Naive thymus-derived CD8-positive, alpha-beta T cell (primary cell): ENCODE measurements at regions not wholly inside any gene's neighbourhood (a gene's known extent, or its start where the extent isn't known, plus 50 kb on each side); places are given as distances from the start of the nearest gene placed in this dataset.

Source experiments
- ATAC-seq, 2 donors: fragments of 150-1000 bp; cut with Tn5 transposase in 1 of 2; sonication (Bioruptor Pico), chemical (Tn5 transposase) in 1 of 2; 1 replicate in 1 of 2; 2 replicates in 1 of 2; pipeline ENCODE4 v1.10.0; 2021; ENCODE audit warnings: mild to moderate bottlenecking in 2 of 2, moderate library complexity in 2 of 2
- POLR2A ChIA-PET: fragments of 350-600 bp; sonication (Branson Sonifier 250); formaldehyde crosslinking; loops from one replicate; lab custom pipeline; 2021; ENCODE audit warnings: antibody characterized with exemption; lab: Charles Lee
- DNase-seq, 10 donors: peaks; one replicate each; pipeline versions ENCODE4 v3.0.0 to v3.0.0-alpha.2; 2020 to 2022
- H3K27ac Mint-ChIP-seq, 10 donors: one replicate each; pipeline ENCODE4 v1.8.0; 2020 to 2022; ENCODE audit warnings: mild to moderate bottlenecking in 10 of 10, mixed read lengths in 10 of 10, moderate library complexity in 4 of 10, inconsistent platforms in 1 of 10
- H3K27me3 Mint-ChIP-seq, 5 donors: one replicate each; pipeline ENCODE4 v1.8.0; 2021 to 2022; ENCODE audit warnings: mixed read lengths in 5 of 5
- H3K36me3 Mint-ChIP-seq, 3 donors: one replicate each; pipeline ENCODE4 v1.8.0; 2020 to 2022; ENCODE audit warnings: mixed read lengths in 3 of 3, mild to moderate bottlenecking in 2 of 3, inconsistent platforms in 1 of 3
- H3K4me1 Mint-ChIP-seq, 4 donors: one replicate each; pipeline ENCODE4 v1.8.0; 2021 to 2022; ENCODE audit warnings: mixed read lengths in 4 of 4
- H3K4me3 Mint-ChIP-seq, 10 donors: one replicate each; pipeline ENCODE4 v1.8.0; 2020 to 2022; ENCODE audit warnings: mild to moderate bottlenecking in 10 of 10, mixed read lengths in 10 of 10, moderate library complexity in 6 of 10, inconsistent platforms in 1 of 10
- H3K9me3 Mint-ChIP-seq, 9 donors: one replicate each; pipeline ENCODE4 v1.8.0; 2020 to 2022; ENCODE audit warnings: mixed read lengths in 9 of 9, mild to moderate bottlenecking in 3 of 9, inconsistent platforms in 1 of 9, moderate library complexity in 1 of 9

GRCh38 chr16:9428355-9429005 is 337.0 kb downstream of the HAPSTR1 start:
- peaks cover 0 to 11% (median 2%) of the 10 kb centered on the region in 5 donors for H3K27me3 Mint-ChIP-seq
- H3K27ac Mint-ChIP-seq, result no peak overlapping the region
- POLR2A ChIA-PET, result no interaction called here
- no peaks in the 10 kb centered on the region for H3K4me1 Mint-ChIP-seq
- ATAC-seq, result no peak
- no peak overlapping the region for H3K4me3 Mint-ChIP-seq
- H3K36me3 Mint-ChIP-seq, result no peaks in the 10 kb centered on the region
- H3K9me3 Mint-ChIP-seq, result peaks cover 0 to 6% (median 0%) of the 10 kb centered on the region in 9 donors
- no peak for DNase-seq

GRCh38 chr16:9429646-9430330 is 338.3 kb downstream of the HAPSTR1 start:
- Mint-ChIP-seq H3K4me1 (no peaks in the 10 kb centered on the region), H3K36me3 (no peaks in the 10 kb centered on the region), H3K27me3 (peaks cover 2 to 9% (median 3%) of the 10 kb centered on the region in 5 donors), H3K4me3 (no peak overlapping the region), H3K9me3 (peaks cover 0 to 8% (median 0%) of the 10 kb centered on the region in 9 donors), H3K27ac (no peak overlapping the region)
- no peak for DNase-seq
- POLR2A ChIA-PET, result no interaction called here
- ATAC-seq, result no peak

GRCh38 chr16:9434659-9435058 is 343.2 kb downstream of the HAPSTR1 start:
- no peak for ATAC-seq
- peaks cover 2 to 12% (median 6%) of the 10 kb centered on the region in 5 donors for H3K27me3 Mint-ChIP-seq

DNA sequence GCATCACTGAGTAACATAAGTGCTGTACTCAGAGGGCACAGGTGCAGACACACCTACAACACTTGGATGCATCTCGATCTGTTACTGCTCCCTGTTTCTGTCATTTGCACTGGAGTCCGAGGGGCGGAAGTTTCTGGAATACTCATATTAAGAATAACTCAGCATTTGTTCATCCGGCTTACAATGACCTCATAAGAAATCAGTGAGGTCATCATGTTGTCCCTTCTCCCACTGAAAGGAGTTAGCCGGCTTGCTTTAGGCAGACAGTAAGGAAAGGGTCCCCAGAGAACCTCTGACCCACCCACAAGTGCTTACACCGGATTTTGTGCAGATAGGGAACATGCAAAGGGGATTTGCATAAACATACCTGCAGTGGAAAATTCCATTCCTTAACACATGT is 344.7 kb downstream of the HAPSTR1 start:
- Mint-ChIP-seq H3K27me3 (peaks cover 3 to 12% (median 8%) of the 10 kb centered on the region in 5 donors), H3K36me3 (no peaks in the 10 kb centered on the region), H3K27ac (no peak overlapping the region), H3K4me1 (no peaks in the 10 kb centered on the region), H3K9me3 (peaks cover 0 to 12% (median 3%) of the 10 kb centered on the region in 9 donors), H3K4me3 (no peak overlapping the region)
- DNase-seq, result no peak
- POLR2A ChIA-PET, result no interaction called here
- no peak for ATAC-seq

More at GRCh38 chr16:9434659-9435058, 343.2 kb downstream of the HAPSTR1 start:
- POLR2A ChIA-PET, result no interaction called here
- DNase-seq, result no peak
- no peak overlapping the region for H3K27ac Mint-ChIP-seq
- no peaks in the 10 kb centered on the region for H3K36me3 Mint-ChIP-seq
- H3K4me3 Mint-ChIP-seq, result no peak overlapping the region
- H3K4me1 Mint-ChIP-seq, result no peaks in the 10 kb centered on the region
- peaks cover 0 to 12% (median 3%) of the 10 kb centered on the region in 9 donors for H3K9me3 Mint-ChIP-seq

DNA sequence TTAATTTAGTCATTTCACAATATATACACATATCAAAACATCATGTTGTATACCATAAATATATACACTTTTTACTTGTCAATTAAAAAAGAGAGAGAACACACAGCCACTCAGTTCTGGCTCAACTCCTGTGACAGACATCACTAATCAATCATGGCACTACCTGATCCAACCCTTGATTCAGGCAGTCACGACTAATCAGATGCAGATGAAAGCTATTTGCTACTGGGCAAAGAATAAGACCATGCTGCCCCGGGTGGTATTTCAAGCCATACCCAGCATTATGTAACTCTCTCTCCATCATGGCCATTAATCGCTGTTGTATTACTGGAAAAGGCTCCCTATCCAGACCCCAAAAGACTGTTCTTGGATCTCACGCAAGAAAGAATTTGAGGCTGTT is 345.7 kb downstream of the HAPSTR1 start:
- POLR2A ChIA-PET, result no interaction called here
- Mint-ChIP-seq H3K9me3 (peaks cover 0 to 12% (median 3%) of the 10 kb centered on the region in 9 donors), H3K36me3 (no peaks in the 10 kb centered on the region), H3K4me3 (no peak overlapping the region), H3K27me3 (peaks cover 3 to 19% (median 8%) of the 10 kb centered on the region in 5 donors), H3K4me1 (no peaks in the 10 kb centered on the region), H3K27ac (no peak overlapping the region)
- ATAC-seq (no peak), DNase-seq (no peak)

- Mint-ChIP-seq H3K4me3 (no peak overlapping the region), H3K9me3 (peaks cover 0 to 12% (median 3%) of the 10 kb centered on the region in 9 donors), H3K27me3 (peaks cover 3 to 19% (median 4%) of the 10 kb centered on the region in 5 donors), H3K27ac (no peak overlapping the region), H3K4me1 (no peaks in the 10 kb centered on the region), H3K36me3 (no peaks in the 10 kb centered on the region)
- ATAC-seq, result no peak
- DNase-seq, result no peak
- POLR2A ChIA-PET, result no interaction called here
Measured at GRCh38 chr16:9438991-9439390, 347.5 kb downstream of the HAPSTR1 start.

DNA sequence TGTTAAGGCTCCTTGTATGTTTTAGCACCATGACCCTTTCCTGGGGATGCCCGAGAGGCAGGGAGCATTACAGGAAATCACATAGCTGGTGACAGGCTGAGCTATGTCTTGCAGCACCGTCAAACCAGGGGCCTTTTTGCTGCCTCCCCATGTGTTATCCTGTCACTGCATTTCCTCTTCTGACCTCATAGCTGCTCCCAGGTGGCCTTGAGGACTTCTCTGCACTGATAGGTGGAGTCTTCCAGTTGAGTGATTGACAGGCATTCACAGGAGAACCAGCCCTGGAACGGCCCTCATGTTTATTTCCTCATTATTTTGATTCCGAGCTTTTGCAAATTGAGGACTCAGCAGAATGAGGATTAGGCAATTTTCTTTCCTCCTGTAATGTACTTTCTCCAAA is 349.6 kb downstream of the HAPSTR1 start:
- Mint-ChIP-seq H3K27ac (no peak overlapping the region), H3K36me3 (no peaks in the 10 kb centered on the region), H3K9me3 (peaks cover 0 to 8% (median 0%) of the 10 kb centered on the region in 9 donors), H3K4me3 (no peak overlapping the region), H3K4me1 (no peaks in the 10 kb centered on the region), H3K27me3 (peaks cover 3 to 18% (median 8%) of the 10 kb centered on the region in 5 donors)
- no peak for DNase-seq
- no peak for ATAC-seq
- POLR2A ChIA-PET, result no interaction called here

DNA sequence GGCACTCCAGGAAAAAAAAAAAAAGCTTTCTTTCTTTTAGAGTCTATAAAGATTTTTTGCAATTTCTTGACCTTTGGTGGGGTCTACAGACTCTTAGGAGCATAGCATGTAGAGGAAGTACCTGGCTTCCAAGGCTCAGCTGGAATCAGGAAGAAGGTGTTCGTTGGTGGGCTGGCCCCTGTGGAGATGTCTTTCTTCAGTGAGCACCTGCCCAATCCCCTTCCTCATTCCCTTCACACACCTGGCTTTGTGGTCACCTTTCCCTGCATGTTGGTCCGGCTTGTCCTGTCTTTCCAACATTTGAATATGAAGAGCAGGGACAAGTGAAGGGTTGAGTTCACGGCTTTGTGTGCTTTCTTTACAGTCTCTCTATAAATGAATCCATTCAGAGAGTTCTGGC is 352.4 kb downstream of the HAPSTR1 start:
- Mint-ChIP-seq H3K27ac (no peak overlapping the region), H3K4me1 (no peaks in the 10 kb centered on the region), H3K4me3 (no peak overlapping the region), H3K27me3 (peaks cover 3 to 22% (median 8%) of the 10 kb centered on the region in 5 donors), H3K9me3 (peaks cover 2 to 14% (median 7%) of the 10 kb centered on the region in 9 donors), H3K36me3 (peaks cover 0 to 4% (median 0%) of the 10 kb centered on the region in 3 donors)
- DNase-seq (no peak), ATAC-seq (no peak)
- POLR2A ChIA-PET, result no interaction called here

- H3K9me3 Mint-ChIP-seq, result peaks cover 6 to 31% (median 24%) of the 10 kb centered on the region in 9 donors
- H3K27me3 Mint-ChIP-seq, result peaks cover 2 to 16% (median 6%) of the 10 kb centered on the region in 5 donors
- H3K4me1 Mint-ChIP-seq, result no peaks in the 10 kb centered on the region
- H3K4me3 Mint-ChIP-seq, result no peak overlapping the region
- peaks cover 0 to 12% (median 0%) of the 10 kb centered on the region in 3 donors for H3K36me3 Mint-ChIP-seq
- DNase-seq (no peak), ATAC-seq (no peak)
- POLR2A ChIA-PET, result no interaction called here
- H3K27ac Mint-ChIP-seq, result no peak overlapping the region
Measured at GRCh38 chr16:9446471-9447194, 355.2 kb downstream of the HAPSTR1 start.

DNA sequence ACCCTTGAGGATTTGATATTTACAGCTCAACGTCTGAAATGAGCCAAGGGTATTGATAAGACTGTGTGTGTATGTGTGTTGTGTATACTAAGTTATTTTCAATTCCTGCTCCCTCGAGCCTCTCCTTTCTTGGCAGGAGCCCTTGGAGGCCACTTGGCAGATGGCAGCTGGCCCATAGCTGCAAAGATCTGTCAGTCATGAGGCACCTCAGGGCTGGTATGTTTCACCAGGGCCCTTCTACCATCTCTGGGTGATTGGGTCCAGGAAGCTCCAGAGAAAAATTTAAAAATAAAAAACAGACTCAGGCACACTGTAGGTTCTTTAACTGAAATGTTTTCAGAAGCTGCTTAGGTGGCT is 355.7 kb downstream of the HAPSTR1 start:
- H3K27ac Mint-ChIP-seq, result no peak overlapping the region
- peaks cover 2 to 11% (median 6%) of the 10 kb centered on the region in 5 donors for H3K27me3 Mint-ChIP-seq
- ATAC-seq (no peak), DNase-seq (no peak)
- H3K4me3 Mint-ChIP-seq, result no peak overlapping the region
- peaks cover 0 to 12% (median 0%) of the 10 kb centered on the region in 3 donors for H3K36me3 Mint-ChIP-seq
- POLR2A ChIA-PET, result no interaction called here
- no peaks in the 10 kb centered on the region for H3K4me1 Mint-ChIP-seq
- H3K9me3 Mint-ChIP-seq, result peaks cover 6 to 31% (median 24%) of the 10 kb centered on the region in 9 donors

DNA sequence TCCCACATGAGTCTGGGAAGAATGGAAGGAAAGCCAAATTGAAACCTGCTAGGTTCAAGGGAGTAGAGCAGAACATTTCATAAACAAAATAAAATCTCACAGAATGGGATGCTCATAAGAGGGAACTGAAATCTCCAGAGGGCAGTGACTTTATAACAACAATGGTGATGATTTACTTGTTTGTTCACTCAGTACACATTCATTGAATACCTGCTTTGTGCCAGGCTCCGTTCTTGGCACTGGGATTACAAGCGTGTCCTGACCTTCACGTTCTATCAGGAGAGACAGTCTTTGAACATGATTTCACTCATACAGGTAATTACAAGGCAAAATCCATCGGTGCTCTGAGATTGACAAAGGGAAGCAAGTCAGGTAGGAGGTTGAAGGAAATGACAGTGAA is 356.3 kb downstream of the HAPSTR1 start:
- H3K27ac Mint-ChIP-seq, result no peak overlapping the region
- H3K36me3 Mint-ChIP-seq, result peaks cover 0 to 12% (median 0%) of the 10 kb centered on the region in 3 donors
- DNase-seq, result no peak
- no peak overlapping the region for H3K4me3 Mint-ChIP-seq
- peaks cover 6 to 31% (median 24%) of the 10 kb centered on the region in 9 donors for H3K9me3 Mint-ChIP-seq
- H3K4me1 Mint-ChIP-seq, result no peaks in the 10 kb centered on the region
- POLR2A ChIA-PET, result no interaction called here
- peaks cover 2 to 8% (median 6%) of the 10 kb centered on the region in 5 donors for H3K27me3 Mint-ChIP-seq
- ATAC-seq, result no peak

DNA sequence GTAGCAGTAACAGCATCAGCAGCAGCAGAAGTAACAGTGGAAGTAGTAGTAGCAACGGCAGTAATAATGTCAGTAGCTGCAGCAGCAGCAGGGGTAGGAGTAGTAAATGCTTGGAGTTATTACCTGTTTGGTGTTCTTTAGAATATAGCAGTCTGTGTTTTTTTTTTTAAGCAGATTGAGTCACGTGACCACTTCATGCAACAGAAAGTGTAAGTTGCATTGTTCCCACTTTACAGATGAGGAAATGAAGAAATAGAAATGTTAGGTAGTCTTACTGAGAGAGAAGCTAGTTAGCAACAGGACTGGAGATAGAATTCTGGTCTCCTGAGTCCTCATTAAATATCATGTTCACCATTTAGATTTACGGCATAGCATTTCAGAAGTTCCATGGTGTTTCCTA is 358.2 kb downstream of the HAPSTR1 start:
- peaks cover 2 to 20% (median 10%) of the 10 kb centered on the region in 5 donors for H3K27me3 Mint-ChIP-seq
- DNase-seq, result no peak
- H3K4me1 Mint-ChIP-seq, result no peaks in the 10 kb centered on the region
- POLR2A ChIA-PET, result no interaction called here
- peaks cover 0 to 17% (median 0%) of the 10 kb centered on the region in 3 donors for H3K36me3 Mint-ChIP-seq
- H3K27ac Mint-ChIP-seq, result peak overlapping the region in 1 of 10 donors; percentile 2
- H3K4me3 Mint-ChIP-seq, result no peak overlapping the region
- ATAC-seq, result no peak
- H3K9me3 Mint-ChIP-seq, result peaks cover 11 to 40% (median 29%) of the 10 kb centered on the region in 9 donors

GRCh38 chr16:9457215-9457614 is 365.8 kb downstream of the HAPSTR1 start:
- Mint-ChIP-seq H3K9me3 (peaks cover 0 to 38% (median 14%) of the 10 kb centered on the region in 9 donors), H3K36me3 (peaks cover 0 to 14% (median 0%) of the 10 kb centered on the region in 3 donors), H3K4me3 (no peak overlapping the region), H3K4me1 (no peaks in the 10 kb centered on the region), H3K27me3 (peaks cover 2 to 18% (median 13%) of the 10 kb centered on the region in 5 donors), H3K27ac (no peak overlapping the region)
- ATAC-seq, result no peak
- no peak for DNase-seq
- POLR2A ChIA-PET, result no interaction called here
